CD4-positive, alpha-beta T cell (primary cell): ENCODE measurements at regions not wholly inside any gene's neighbourhood (a gene's known extent, or its start where the extent isn't known, plus 50 kb on each side); places are given as distances from the start of the nearest gene placed in this dataset.

Experiments
- ATAC-seq: fragments of 200-7000 bp; cut with Tn5 transposase; one replicate; pipeline ENCODE4 v1.10.0; 2022; ENCODE audit warnings: mild to moderate bottlenecking; ENCODE audit not compliant: poor library complexity
- CTCF ChIA-PET: fragments of 350-600 bp; sonication (Branson Sonifier 250); formaldehyde crosslinking; loops from one replicate; lab custom pipeline; 2021; ENCODE audit warnings: antibody characterized with exemption, inconsistent platforms; lab: Charles Lee
- POLR2A ChIA-PET: fragments of 350-600 bp; sonication (Branson Sonifier 250); formaldehyde crosslinking; loops from one replicate; lab custom pipeline; 2021; ENCODE audit warnings: antibody characterized with exemption, inconsistent platforms; lab: Charles Lee
- DNase-seq, 14 experiments: peaks; one replicate each; pipeline ENCODE4 v3.0.0-alpha.2; 2013 to 2020; ENCODE audit warnings: mixed read lengths in 2 of 14
- H3K27ac ChIP-seq, 2 donors: one replicate each; pipeline versions ENCODE4 v1.5.1 to v1.7.0; 2013; ENCODE audit warnings: low read length in 2 of 2, low read depth in 1 of 2, mild to moderate bottlenecking in 1 of 2
- H3K27me3 ChIP-seq, 2 experiments: 1 replicate in 1 of 2; 2 replicates in 1 of 2; pipeline versions ENCODE4 v1.6.1 to v1.7.0; 2013; ENCODE audit warnings: low read length in 2 of 2, control low read depth in 1 of 2, mild to moderate bottlenecking in 1 of 2, moderate library complexity in 1 of 2; ENCODE audit not compliant: insufficient read depth in 2 of 2, control insufficient read depth in 1 of 2
- H3K36me3 ChIP-seq: one replicate; pipeline ENCODE4 v1.6.1; 2013; ENCODE audit warnings: low read length, control low read depth; ENCODE audit not compliant: insufficient read depth
- H3K4me1 ChIP-seq: one replicate; pipeline ENCODE4 v1.6.1; 2013; ENCODE audit warnings: low read length, control low read depth; ENCODE audit not compliant: insufficient read depth
- H3K4me3 ChIP-seq: one replicate; pipeline ENCODE4 v1.5.1; 2013; ENCODE audit warnings: mild to moderate bottlenecking, low read length, moderate library complexity
- H3K9me3 ChIP-seq, 2 experiments: 1 replicate in 1 of 2; 2 replicates in 1 of 2; pipeline versions ENCODE4 v1.6.1 to v1.7.0; 2013; ENCODE audit warnings: low read length in 2 of 2, mild to moderate bottlenecking in 2 of 2, control low read depth in 1 of 2, moderate library complexity in 1 of 2; ENCODE audit not compliant: control insufficient read depth in 1 of 2, insufficient read depth in 1 of 2
- H3K27ac Mint-ChIP-seq: one replicate; pipeline ENCODE4 v1.8.0; 2020; ENCODE audit warnings: mixed read lengths
- H3K27me3 Mint-ChIP-seq: one replicate; pipeline ENCODE4 v1.8.0; 2021; ENCODE audit warnings: mixed read lengths
- H3K36me3 Mint-ChIP-seq: one replicate; pipeline ENCODE4 v1.8.0; 2021; ENCODE audit warnings: low read depth, mixed read lengths
- H3K4me1 Mint-ChIP-seq: one replicate; pipeline ENCODE4 v1.8.0; 2021; ENCODE audit warnings: low read depth, mixed read lengths
- H3K4me3 Mint-ChIP-seq: one replicate; pipeline ENCODE4 v1.8.0; 2020; ENCODE audit warnings: mild to moderate bottlenecking, mixed read lengths
- H3K9me3 Mint-ChIP-seq: one replicate; pipeline ENCODE4 v1.8.0; 2020; ENCODE audit warnings: mixed read lengths
- intact Hi-C, 2 experiments: fragments of 100-400 bp; cut with DNase I in 1 of 2; cut with micrococcal nuclease in 1 of 2; formaldehyde crosslinking; loops; one replicate each; pipeline versions ENCODE4 v1.15.1 to v1.9.0; 2023 to 2025; cut with DNase I, micrococcal nuclease
- TF ChIP-seq, protein P1 (sequence below): fragments of 200-600 bp; IDR thresholded peaks from one replicate; pipeline ENCODE4 v1.8.0; 2022; ENCODE audit warnings: antibody characterized with exemption, mild to moderate bottlenecking

DNA sequence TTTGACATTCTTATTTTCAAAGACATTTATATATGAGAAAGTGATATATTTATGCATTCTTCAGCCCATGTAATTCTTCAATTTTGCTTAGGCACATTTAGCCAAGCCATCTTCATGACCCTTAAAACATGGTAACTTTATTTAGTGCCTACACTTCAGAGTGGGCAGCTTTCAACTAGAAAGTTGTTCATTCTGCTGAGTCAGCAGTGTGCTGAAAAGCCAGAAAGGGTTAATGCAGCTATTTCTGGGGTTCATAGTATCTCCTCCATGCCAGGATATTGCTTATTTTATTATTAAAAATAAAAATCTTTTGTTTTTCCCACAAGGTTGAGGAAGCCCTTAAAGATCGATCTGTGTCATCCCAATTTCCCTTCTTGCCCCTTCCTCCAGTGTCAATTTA, 79.2 kb downstream of the EDN1 start:
- no peak for DNase-seq
- no peaks in the 10 kb centered on the region for H3K9me3 Mint-ChIP-seq
- H3K4me1 ChIP-seq, result no peaks in the 10 kb centered on the region
- H3K4me3 ChIP-seq, result no peak overlapping the region
- ATAC-seq, result no peak
- no peaks in the 10 kb centered on the region for H3K36me3 ChIP-seq
- H3K36me3 Mint-ChIP-seq, result no peaks in the 10 kb centered on the region
- peaks cover 0 to 5% of the 10 kb centered on the region in 2 experiments for H3K27me3 ChIP-seq
- ChIA-PET CTCF (no interaction called here), POLR2A (no interaction called here)
- intact Hi-C loops, result no loop called here
- TF ChIP-seq, protein P1, sequence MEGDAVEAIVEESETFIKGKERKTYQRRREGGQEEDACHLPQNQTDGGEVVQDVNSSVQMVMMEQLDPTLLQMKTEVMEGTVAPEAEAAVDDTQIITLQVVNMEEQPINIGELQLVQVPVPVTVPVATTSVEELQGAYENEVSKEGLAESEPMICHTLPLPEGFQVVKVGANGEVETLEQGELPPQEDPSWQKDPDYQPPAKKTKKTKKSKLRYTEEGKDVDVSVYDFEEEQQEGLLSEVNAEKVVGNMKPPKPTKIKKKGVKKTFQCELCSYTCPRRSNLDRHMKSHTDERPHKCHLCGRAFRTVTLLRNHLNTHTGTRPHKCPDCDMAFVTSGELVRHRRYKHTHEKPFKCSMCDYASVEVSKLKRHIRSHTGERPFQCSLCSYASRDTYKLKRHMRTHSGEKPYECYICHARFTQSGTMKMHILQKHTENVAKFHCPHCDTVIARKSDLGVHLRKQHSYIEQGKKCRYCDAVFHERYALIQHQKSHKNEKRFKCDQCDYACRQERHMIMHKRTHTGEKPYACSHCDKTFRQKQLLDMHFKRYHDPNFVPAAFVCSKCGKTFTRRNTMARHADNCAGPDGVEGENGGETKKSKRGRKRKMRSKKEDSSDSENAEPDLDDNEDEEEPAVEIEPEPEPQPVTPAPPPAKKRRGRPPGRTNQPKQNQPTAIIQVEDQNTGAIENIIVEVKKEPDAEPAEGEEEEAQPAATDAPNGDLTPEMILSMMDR, result no peak
- H3K9me3 ChIP-seq, result no peaks in the 10 kb centered on the region
- peaks cover 22% of the 10 kb centered on the region for H3K27me3 Mint-ChIP-seq
- H3K27ac Mint-ChIP-seq, result no peak overlapping the region
- H3K4me3 Mint-ChIP-seq, result no peak overlapping the region
- no peaks in the 10 kb centered on the region for H3K4me1 Mint-ChIP-seq
- no peak overlapping the region for H3K27ac ChIP-seq

DNA sequence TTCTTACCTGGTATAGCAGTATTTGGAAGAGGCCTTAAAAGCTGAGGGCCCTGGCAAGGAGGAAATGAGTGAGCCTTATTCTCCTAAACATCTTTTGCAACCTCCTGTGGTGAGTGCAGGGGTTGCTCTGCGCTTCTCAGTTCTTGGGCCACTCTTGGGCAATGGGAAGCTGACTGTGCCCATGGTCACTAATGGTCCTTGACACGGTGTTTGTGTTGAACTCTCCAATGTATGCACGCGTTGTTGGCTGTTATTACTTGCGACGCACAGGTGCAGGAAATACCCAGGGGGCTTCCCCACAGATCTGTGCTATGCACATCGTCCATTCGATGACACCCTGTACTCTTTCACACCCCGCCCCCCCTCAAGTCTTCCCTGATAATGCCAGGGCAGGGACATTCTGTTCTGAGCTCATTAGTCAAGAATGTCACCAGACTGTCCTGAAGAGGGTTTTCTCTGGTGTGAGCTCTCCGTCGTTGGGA, 79.7 kb downstream of the EDN1 start:
- TF ChIP-seq, protein P1, result no peak
- Mint-ChIP-seq H3K9me3 (no peaks in the 10 kb centered on the region), H3K27me3 (peaks cover 24% of the 10 kb centered on the region), H3K4me1 (no peaks in the 10 kb centered on the region), H3K27ac (no peak overlapping the region), H3K4me3 (no peak overlapping the region), H3K36me3 (no peaks in the 10 kb centered on the region)
- H3K4me1 ChIP-seq, result no peaks in the 10 kb centered on the region
- H3K36me3 ChIP-seq, result no peaks in the 10 kb centered on the region
- H3K27me3 ChIP-seq, result peaks cover 0 to 5% of the 10 kb centered on the region in 2 experiments
- ChIA-PET POLR2A (no interaction called here), CTCF (no interaction called here)
- intact Hi-C loops, result no loop called here
- ATAC-seq, result no peak
- H3K9me3 ChIP-seq, result no peaks in the 10 kb centered on the region
- H3K4me3 ChIP-seq, result no peak overlapping the region
- DNase-seq, result peak in 2 of 14 experiments; percentile 48 to 63
- no peak overlapping the region for H3K27ac ChIP-seq

DNA sequence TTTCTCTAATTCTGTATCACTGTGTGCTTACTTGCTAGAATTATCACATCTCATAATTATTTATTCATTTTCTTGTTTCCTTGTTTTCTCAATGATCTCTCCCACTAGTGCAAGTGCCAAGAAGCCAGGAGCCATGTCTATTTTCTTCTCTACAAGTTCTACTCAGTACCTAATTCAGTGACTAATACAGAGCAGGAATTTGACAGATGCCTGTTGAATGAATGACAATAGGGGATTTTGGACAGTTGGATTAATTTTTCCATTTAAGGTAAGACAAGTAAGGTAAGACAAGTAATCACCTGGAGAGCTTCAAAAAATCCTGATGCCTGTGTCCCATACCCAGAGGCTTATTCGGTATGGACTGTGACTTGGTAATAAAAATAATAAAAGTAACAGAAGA, 81.0 kb downstream of the EDN1 start:
- no peak for ATAC-seq
- DNase-seq, result no peak
- no peaks in the 10 kb centered on the region for H3K9me3 ChIP-seq
- Mint-ChIP-seq H3K36me3 (no peaks in the 10 kb centered on the region), H3K4me3 (no peak overlapping the region), H3K4me1 (no peaks in the 10 kb centered on the region), H3K27me3 (peaks cover 31% of the 10 kb centered on the region), H3K9me3 (no peaks in the 10 kb centered on the region), H3K27ac (no peak overlapping the region)
- no peak overlapping the region for H3K4me3 ChIP-seq
- ChIA-PET POLR2A (no interaction called here), CTCF (interaction anchor here (0.8 kb wide), 1 partner anchor 15 kb away, joined by 3 read pairs; no protein-coding TSS in a partner anchor)
- H3K4me1 ChIP-seq, result no peaks in the 10 kb centered on the region
- TF ChIP-seq, protein P1, result no peak
- no peak overlapping the region for H3K27ac ChIP-seq
- peaks cover 0 to 5% of the 10 kb centered on the region in 2 experiments for H3K27me3 ChIP-seq
- intact Hi-C loops, result no loop called here
- H3K36me3 ChIP-seq, result no peaks in the 10 kb centered on the region
